ENCODE measurements at regions not wholly inside any gene's neighbourhood (a gene's known extent, or its start where the extent isn't known, plus 50 kb on each side); places are given as distances from the start of the nearest gene placed in this dataset.

DNA sequence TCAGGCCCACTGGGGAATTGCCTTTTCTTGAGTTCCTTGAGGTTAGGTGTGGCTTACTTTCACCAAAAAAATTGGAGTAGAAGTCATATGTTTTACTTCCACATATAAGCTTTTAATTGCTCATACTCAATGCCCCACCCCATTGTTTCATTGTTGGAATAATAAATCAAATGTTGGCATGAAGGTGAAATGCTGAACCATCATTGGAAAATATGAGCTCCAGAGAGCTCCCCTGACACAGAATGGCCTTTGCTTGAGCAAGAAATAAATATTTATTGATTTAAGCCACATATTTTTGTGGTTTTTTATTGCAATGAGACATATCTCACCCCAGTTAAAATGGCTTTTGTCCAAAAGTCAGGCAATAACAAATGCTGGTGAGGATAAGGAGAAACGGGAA, 167.3 kb upstream of the SRD5A2 start:
- intact Hi-C loops (cut with DNase I; ENCODE audit: low total_unique reads): no loop called here
- Histone ChIP-seq H3K4me1 (no peaks in the 10 kb centered on the region), H3K36me3 (no peaks in the 10 kb centered on the region), H3K4me3 (no peak overlapping the region), H3K27me3 (no peaks in the 10 kb centered on the region), H3K27ac (no peak overlapping the region), H3K9me3 (peaks cover 6 to 16% (median 13%) of the 10 kb centered on the region in 3 donors)
- DNase-seq: no peak
- TF ChIP-seq, protein P1, sequence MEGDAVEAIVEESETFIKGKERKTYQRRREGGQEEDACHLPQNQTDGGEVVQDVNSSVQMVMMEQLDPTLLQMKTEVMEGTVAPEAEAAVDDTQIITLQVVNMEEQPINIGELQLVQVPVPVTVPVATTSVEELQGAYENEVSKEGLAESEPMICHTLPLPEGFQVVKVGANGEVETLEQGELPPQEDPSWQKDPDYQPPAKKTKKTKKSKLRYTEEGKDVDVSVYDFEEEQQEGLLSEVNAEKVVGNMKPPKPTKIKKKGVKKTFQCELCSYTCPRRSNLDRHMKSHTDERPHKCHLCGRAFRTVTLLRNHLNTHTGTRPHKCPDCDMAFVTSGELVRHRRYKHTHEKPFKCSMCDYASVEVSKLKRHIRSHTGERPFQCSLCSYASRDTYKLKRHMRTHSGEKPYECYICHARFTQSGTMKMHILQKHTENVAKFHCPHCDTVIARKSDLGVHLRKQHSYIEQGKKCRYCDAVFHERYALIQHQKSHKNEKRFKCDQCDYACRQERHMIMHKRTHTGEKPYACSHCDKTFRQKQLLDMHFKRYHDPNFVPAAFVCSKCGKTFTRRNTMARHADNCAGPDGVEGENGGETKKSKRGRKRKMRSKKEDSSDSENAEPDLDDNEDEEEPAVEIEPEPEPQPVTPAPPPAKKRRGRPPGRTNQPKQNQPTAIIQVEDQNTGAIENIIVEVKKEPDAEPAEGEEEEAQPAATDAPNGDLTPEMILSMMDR (IDR thresholded peaks at IDR 0.05): no peak

DNA sequence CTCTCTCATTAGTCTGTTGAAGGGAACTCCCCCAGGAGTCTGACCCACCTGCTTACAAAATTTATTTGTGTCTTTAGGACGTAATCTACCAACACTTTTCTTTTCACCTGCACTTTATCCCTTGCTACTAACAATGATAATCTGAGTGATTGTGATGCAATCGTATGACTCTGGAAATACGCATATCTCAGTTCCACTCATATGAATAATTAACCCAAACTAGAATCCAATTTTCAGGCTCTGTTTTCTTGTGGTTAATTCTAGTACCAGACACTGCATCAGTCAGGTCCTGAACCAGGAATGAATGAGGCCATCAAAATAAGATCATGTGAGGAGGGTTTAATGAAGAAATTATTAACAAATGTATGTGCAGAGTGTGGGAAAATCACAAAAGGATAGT, 158.4 kb upstream of the SRD5A2 start:
- Histone ChIP-seq H3K4me1 (no peaks in the 10 kb centered on the region), H3K36me3 (no peaks in the 10 kb centered on the region), H3K27ac (no peak overlapping the region), H3K27me3 (no peaks in the 10 kb centered on the region), H3K4me3 (no peak overlapping the region), H3K9me3 (no peaks in the 10 kb centered on the region)
- no peak for DNase-seq
- TF ChIP-seq, protein P1 (IDR thresholded peaks at IDR 0.05): no peak
- intact Hi-C loops (cut with DNase I; ENCODE audit: low total_unique reads): no loop called here

DNA sequence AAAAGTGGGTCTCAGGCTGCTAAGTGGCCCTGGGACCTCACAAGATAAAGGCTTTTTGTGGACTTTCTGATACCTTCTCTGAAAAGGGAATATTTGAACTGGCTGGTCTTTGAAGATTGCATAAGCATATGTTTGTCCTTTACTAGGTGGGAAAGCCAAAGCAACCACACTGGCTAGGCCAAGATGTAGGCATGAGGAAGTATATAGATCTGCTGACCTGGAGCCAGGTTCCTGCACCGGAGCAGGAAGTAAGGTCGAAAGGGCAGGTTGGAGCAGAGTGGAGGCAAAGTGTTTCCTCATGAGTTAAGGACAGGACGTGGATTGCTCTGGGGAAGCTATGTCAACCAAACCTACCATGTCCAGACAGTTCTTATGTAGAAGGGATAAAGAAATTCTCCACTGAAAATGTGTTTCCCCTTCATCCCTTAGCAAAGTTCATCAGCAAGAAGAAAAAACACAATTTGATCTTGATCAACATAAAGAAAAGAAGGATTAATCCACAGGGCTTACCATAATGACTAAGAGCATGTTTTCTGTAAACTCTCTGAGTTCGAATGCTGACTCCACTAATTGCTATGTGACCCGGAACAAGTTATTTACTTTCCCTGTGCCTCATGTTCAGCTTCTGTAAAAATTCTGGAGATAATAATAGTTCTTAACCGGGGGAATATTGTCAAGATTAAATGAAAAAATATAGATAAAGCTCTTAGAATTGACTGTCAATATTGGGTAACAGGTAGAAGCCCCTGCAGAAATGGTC, 156.1 kb upstream of the SRD5A2 start:
- TF ChIP-seq, protein P1 (IDR thresholded peaks at IDR 0.05): no peak

DNA sequence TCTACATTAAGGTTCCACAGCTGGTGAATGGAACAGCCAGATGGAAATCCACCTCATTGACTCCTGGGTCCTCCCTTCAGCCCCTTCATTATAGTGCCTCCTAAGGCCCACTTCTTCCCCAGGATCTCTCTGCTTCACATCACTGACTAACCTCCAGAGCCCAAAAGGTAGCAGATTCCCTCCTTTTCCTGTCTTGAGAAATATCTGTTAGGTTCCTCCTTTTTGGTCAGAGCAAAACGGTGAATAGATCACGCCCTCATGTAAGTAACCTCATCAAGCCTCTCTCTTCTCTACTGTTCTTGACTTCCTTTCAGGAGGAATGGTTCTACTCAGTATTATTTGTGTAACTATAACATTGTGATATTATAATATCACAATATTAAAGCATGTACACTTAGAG, 155.0 kb upstream of the SRD5A2 start:
- intact Hi-C loops (cut with DNase I; ENCODE audit: low total_unique reads): no loop called here
- H3K9me3 ChIP-seq: no peaks in the 10 kb centered on the region

More for the DNA sequence above, 156.1 kb upstream of the SRD5A2 start:
- intact Hi-C loops (cut with DNase I; ENCODE audit: low total_unique reads): no loop called here
- Histone ChIP-seq H3K27ac (no peak overlapping the region), H3K4me3 (no peak overlapping the region), H3K36me3 (no peaks in the 10 kb centered on the region), H3K9me3 (no peaks in the 10 kb centered on the region), H3K27me3 (no peaks in the 10 kb centered on the region), H3K4me1 (no peaks in the 10 kb centered on the region)
- no peak for DNase-seq

DNA sequence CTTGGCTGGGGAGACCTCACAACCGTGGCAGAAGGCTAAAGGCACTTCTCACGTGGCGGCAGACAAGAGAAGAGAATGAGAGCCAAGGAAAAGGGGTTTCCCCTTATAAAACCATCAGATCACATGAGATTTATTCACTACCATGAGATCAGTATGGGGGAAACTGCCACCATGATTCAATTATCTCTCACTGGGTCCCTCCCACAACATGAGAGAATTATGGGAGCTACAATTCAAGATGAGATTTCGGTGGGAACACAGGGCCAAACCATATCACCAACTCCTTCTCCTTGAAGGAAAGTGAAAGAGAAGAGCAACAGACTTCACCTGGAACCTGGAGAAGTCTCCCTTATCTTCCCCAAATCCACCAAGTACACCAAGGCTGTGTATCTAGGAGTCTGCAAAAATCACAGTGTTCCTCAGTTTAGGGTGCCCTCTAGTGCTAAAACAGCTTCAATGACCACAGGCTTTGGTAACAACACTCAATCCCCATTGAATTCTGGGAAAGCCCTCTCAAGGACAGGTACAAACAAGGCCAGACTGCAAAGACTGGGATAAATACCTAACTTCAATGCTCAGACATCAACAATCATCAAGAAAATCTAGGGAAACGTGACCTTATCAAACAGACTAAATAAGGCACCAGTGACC, 148.8 kb upstream of the SRD5A2 start:
- H3K9me3 ChIP-seq: no peaks in the 10 kb centered on the region
- H3K27me3 ChIP-seq: no peaks in the 10 kb centered on the region
- H3K4me3 ChIP-seq: no peak overlapping the region
- H3K36me3 ChIP-seq: no peaks in the 10 kb centered on the region
- no peak overlapping the region for H3K27ac ChIP-seq
- TF ChIP-seq, protein P1 (IDR thresholded peaks at IDR 0.05): no peak
- no peaks in the 10 kb centered on the region for H3K4me1 ChIP-seq
- intact Hi-C loops (cut with DNase I; ENCODE audit: low total_unique reads): no loop called here
- DNase-seq: no peak

More for the DNA sequence above, 155.0 kb upstream of the SRD5A2 start:
- Histone ChIP-seq H3K4me1 (no peaks in the 10 kb centered on the region), H3K4me3 (no peak overlapping the region), H3K27ac (no peak overlapping the region), H3K36me3 (no peaks in the 10 kb centered on the region), H3K27me3 (no peaks in the 10 kb centered on the region)
- TF ChIP-seq, protein P1 (IDR thresholded peaks at IDR 0.05): no peak
- no peak for DNase-seq

Measured in tibial artery (tissue), 4 donors.